ENCODE measurements at regions not wholly inside any gene's neighbourhood (a gene's known extent, or its start where the extent isn't known, plus 50 kb on each side); places are given as distances from the start of the nearest gene placed in this dataset.

GRCh38 chr16:49910541-49911071 lies 54.7 kb upstream of the ZNF423 start:
- no peak overlapping the region for H3K4me3 ChIP-seq (ENCODE audit: low read depth, low read length)
- TF ChIP-seq CTCF (IDR thresholded peaks at IDR 0.05; ENCODE audit: borderline replicate concordance, insufficient read depth, low read depth, low read length), result no peak

GRCh38 chr16:49911430-49911829 lies 55.5 kb upstream of the ZNF423 start:
- TF ChIP-seq CTCF (IDR thresholded peaks at IDR 0.05; ENCODE audit: borderline replicate concordance, insufficient read depth, low read depth, low read length), result no peak
- no peak overlapping the region for H3K4me3 ChIP-seq (ENCODE audit: low read depth, low read length)

- no peak overlapping the region for H3K4me3 ChIP-seq (ENCODE audit: low read depth, low read length)
- no peak for TF ChIP-seq CTCF (IDR thresholded peaks at IDR 0.05; ENCODE audit: borderline replicate concordance, insufficient read depth, low read depth, low read length)
Measured at GRCh38 chr16:49912721-49913120, 56.8 kb upstream of the ZNF423 start.

GRCh38 chr16:49913720-49914119 lies 57.8 kb upstream of the ZNF423 start:
- no peak overlapping the region for H3K4me3 ChIP-seq (ENCODE audit: low read depth, low read length)
- no peak for TF ChIP-seq CTCF (IDR thresholded peaks at IDR 0.05; ENCODE audit: borderline replicate concordance, insufficient read depth, low read depth, low read length)

- H3K4me3 ChIP-seq (ENCODE audit: low read depth, low read length), result no peak overlapping the region
- no peak for TF ChIP-seq CTCF (IDR thresholded peaks at IDR 0.05; ENCODE audit: borderline replicate concordance, insufficient read depth, low read depth, low read length)
Measured at GRCh38 chr16:49914657-49915056, 58.7 kb upstream of the ZNF423 start.

GRCh38 chr16:49918257-49918656 lies 62.3 kb upstream of the ZNF423 start:
- H3K4me3 ChIP-seq (ENCODE audit: low read depth, low read length), result no peak overlapping the region
- no peak for TF ChIP-seq CTCF (IDR thresholded peaks at IDR 0.05; ENCODE audit: borderline replicate concordance, insufficient read depth, low read depth, low read length)

- no peak overlapping the region for H3K4me3 ChIP-seq (ENCODE audit: low read depth, low read length)
- TF ChIP-seq CTCF (IDR thresholded peaks at IDR 0.05; ENCODE audit: borderline replicate concordance, insufficient read depth, low read depth, low read length), result no peak
Measured at GRCh38 chr16:49919327-49919726, 63.4 kb upstream of the ZNF423 start.

Data from GM12875 (cell line).